NAMALWA (cell line): ENCODE measurements at regions not wholly inside any gene's neighbourhood (a gene's known extent, or its start where the extent isn't known, plus 50 kb on each side); places are given as distances from the start of the nearest gene placed in this dataset.

ENCODE experiments used
- DNase-seq: peaks from one replicate; pipeline ENCODE4 v3.0.0-alpha.2; 2015; ENCODE audit warnings: low spot score

DNA sequence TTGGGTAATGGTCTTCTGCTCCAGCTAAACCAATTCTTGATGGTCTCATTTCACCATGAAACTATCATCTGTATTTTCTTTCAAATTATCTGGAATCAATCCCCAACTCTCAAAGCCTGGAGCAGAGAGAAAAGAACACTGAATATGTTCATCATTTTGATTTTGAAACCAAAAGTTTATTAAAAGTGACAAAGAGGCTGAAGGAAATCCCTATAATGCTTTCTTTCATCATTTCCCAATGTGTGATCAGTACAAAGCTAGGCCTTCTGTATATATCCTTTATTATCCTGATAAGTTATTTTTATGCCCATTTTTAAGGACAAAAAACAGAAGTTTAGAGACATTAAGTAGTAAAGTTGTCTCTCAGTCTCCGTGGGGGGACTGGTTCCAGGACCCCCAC, 50.1 kb upstream of the MBNL1 start:
- DNase-seq, result no peak
